Kidney capillary endothelial cell (primary cell): ENCODE measurements at regions not wholly inside any gene's neighbourhood (a gene's known extent, or its start where the extent isn't known, plus 50 kb on each side); places are given as distances from the start of the nearest gene placed in this dataset.

Source experiments
- DNase-seq: peaks from one replicate; pipeline ENCODE4 v3.0.0-alpha.2; 2018; ENCODE audit warnings: low spot score

- DNase-seq: no peak
Measured at GRCh38 chr1:172801771-172802322, 142.9 kb downstream of the FASLG start.

- no peak for DNase-seq
Measured at GRCh38 chr1:172809750-172810149, 150.8 kb downstream of the FASLG start.

- no peak for DNase-seq
Measured at GRCh38 chr1:172810480-172811175, 151.7 kb downstream of the FASLG start.

- no peak for DNase-seq
Measured at GRCh38 chr1:172811694-172812093, 152.8 kb downstream of the FASLG start.

- DNase-seq: no peak
Measured at GRCh38 chr1:172812118-172812517, 153.2 kb downstream of the FASLG start.

GRCh38 chr1:172813330-172813729 lies 154.4 kb downstream of the FASLG start:
- DNase-seq: no peak

- no peak for DNase-seq
Measured at GRCh38 chr1:172814428-172814827, 155.5 kb downstream of the FASLG start.

GRCh38 chr1:172815740-172816139 lies 156.8 kb downstream of the FASLG start:
- no peak for DNase-seq

GRCh38 chr1:172818841-172819527 lies 160.1 kb downstream of the FASLG start:
- DNase-seq: no peak

- DNase-seq: no peak
Measured at GRCh38 chr1:172820475-172821158, 161.7 kb downstream of the FASLG start.

- DNase-seq: no peak
Measured at GRCh38 chr1:172821609-172822274, 162.8 kb downstream of the FASLG start.

- DNase-seq: no peak
Measured at GRCh38 chr1:172822886-172823285, 164.0 kb downstream of the FASLG start.

GRCh38 chr1:172823534-172823933 lies 164.6 kb downstream of the FASLG start:
- no peak for DNase-seq

- no peak for DNase-seq
Measured at GRCh38 chr1:172824209-172824608, 165.3 kb downstream of the FASLG start.

GRCh38 chr1:172826096-172826741 lies 167.3 kb downstream of the FASLG start:
- DNase-seq: peak; percentile 74

GRCh38 chr1:172827301-172827700 lies 168.4 kb downstream of the FASLG start:
- DNase-seq: no peak

GRCh38 chr1:172827841-172828240 lies 168.9 kb downstream of the FASLG start:
- no peak for DNase-seq

GRCh38 chr1:172832006-172832725 lies 173.3 kb downstream of the FASLG start:
- DNase-seq: no peak

GRCh38 chr1:172833954-172834353 lies 175.1 kb downstream of the FASLG start:
- DNase-seq: no peak

- DNase-seq: no peak
Measured at GRCh38 chr1:172834609-172835008, 175.7 kb downstream of the FASLG start.

- DNase-seq: no peak
Measured at GRCh38 chr1:172835834-172836233, 176.9 kb downstream of the FASLG start.
